ENCODE measurements at regions not wholly inside any gene's neighbourhood (a gene's known extent, or its start where the extent isn't known, plus 50 kb on each side); places are given as distances from the start of the nearest gene placed in this dataset.

DNA sequence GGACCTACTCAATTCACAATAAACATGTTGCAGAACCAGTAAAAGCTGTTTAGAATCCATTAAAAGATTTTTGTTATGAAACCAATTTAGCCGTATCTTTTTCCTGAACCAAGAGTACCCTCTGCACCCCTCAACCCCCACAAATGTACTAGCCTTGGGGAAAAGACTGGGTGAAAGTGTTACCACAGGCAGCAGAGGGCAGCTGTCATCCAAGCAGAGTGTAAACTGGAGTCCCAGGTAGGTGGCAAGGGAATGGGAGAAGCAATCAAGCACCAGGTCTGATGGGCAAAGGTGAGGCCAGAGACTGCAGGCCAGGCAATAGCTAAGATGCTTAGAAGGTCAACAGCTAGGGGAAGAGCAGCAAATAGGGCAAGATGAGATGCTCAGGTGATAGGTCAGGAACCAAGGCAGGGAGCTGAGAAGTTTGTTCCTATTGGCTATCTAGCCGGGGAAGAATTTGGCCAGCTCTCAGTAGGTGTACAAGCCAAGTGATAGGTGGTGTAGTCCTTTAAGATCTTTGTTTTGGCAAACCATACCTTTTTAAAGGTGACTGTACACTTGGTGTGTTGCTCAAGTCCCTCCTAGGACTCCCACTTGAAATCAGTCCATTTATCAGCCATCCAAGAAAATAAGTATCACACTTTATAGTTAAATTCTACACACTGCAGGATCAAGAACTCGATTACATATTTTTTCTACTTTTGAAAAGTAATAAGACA lies 77.8 kb upstream of the CCDC112 start:
- DNase-seq, result no peak

DNA sequence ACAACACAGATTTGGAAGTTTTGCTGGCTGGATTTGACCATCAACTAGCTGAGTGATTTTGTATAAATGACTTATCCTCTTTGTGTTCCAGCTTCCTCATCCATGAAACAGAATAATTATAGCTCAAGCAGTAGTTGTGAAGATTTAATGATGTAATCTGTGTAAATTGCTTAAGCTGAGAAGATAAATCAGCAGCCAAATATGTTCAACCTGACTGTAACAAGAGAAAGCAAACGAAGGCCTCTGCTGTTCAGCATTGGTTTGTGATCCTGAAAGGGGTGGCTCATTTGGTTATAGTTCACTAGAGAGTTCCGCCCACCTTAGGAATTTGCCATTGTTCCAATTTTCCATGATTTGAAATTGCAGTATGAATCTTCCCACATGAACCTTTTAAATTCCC lies 75.7 kb upstream of the CCDC112 start:
- no peak for DNase-seq

DNA sequence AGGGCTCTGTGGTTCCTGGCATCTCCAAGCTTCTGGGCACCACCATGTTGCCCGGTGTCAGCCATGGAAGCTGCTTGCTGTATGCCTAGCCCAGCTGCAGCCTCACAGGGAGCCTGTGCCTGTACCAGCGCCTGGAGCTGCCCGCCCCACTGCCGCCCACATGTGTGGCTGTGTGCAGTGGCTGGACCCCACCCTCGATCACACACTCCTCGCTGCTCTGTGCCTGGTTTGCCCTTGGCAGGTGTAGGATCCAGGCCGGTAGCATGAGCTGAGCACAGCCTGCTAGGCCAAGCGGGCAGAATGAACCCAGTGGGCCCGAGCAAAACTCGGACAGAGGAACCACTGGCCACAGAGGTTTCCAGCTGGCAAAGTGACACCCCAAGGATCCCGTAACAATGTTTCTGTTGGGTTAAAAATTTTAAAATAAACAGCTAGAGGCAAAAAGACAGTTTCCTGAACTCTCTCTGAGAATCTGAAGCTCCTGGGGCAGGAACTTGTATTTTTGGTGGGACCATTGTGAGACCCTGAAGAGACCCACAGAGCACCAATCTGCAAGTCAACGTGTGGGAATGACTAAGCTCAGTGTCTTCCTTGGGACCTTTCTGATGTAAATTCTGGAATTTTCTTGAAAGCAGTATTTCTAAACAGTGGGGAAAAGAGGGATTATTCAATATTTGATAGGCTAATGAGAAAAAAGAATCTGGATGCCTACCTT lies 73.1 kb upstream of the CCDC112 start:
- DNase-seq, result no peak

DNA sequence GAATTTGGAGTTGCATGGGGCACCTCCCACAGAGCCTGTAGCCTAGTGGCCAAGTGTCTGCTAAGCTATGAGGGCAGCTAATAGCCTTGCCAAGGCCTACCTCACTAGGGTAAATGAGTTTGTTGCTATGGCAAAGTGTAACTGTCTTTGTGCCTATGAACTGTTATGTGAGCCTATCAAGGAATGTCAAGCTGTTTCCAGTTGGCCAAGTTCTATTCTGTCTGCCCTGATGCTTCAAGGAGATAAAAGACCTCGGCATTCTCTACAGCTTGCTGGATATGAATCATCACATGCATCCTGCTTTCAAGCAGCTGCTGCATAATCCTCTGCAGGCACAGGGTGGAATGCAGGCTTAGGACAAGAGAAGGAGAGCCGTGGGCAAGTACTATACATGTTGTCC lies 69.8 kb upstream of the CCDC112 start:
- DNase-seq, result peak; percentile 12

DNA sequence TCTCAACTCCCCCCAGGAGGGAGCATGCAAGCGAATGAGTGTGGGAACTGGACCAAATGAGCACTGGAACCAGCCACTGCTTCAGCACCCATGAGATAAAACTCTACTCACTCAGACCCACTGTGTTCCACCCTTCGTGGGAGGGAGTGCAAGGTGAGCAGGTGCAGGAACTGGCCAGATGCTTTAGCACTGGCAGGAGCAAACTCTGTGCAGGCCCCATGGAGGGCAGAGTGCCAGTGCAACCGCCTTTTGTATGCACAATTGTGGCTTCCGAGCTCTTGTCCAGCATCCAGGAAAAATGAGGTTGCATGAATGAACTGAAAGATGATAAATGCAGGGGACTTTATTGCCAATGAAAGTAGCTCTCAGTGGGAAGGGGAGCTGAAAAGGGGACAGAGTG lies 67.4 kb upstream of the CCDC112 start:
- DNase-seq, result no peak

DNA sequence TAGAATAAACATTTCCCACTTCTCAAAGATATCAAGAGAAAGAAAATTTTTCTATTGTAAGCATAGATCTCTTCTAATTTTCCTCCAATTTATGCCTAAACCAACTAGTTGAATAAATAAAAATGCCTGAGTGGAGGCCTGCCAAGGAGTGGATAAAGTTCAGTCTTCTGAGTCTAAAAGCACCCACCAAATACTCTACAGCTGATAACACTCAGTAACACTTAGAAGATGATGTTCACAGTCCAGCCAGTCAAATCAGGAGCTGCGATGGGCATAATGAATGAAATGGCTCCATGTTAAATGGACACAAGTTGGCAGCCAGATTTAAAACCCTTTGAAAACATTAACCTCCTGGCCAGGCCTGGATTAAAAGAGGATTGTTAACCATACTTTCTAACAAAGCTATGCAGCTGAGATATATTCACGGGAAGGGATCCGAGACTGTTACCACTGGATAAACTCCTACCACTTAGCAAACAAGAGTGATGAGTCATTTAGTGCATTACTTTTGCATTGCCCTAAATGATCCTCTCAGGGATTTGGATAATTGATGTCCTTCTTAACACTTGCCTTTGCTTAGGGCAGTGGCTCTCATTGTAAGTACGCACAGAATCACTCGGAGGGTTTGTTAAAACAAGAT lies 63.7 kb upstream of the CCDC112 start:
- DNase-seq, result no peak

DNA sequence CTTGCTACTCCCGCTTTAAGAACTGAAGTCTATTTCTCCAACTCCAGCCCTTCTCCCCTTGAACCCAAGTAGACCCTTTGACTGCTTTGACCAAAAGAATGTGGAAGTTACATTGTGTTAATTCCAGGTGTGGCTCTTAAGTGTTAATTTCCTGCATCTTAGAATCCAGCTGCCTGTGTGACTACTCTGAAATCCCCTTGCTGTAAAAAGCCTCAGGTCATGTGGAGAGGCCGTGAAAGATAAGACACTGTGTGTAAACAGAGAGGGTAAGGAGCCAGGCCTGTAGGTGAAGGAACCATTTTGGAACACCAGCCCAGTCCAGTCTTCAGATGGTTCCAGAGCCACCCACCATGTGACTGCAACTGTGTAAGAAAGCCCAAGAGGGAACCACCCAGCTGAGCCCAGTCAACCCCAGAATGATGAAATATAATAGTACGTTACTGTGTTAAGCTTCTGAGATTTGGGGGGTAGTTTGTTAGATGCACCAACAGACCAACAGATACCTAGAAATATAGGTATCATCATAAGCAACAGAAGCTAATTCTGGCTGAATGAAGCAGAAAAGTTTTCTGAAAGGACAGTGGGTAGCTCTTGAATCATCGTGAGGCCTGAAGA lies 59.4 kb upstream of the CCDC112 start:
- no peak for DNase-seq

DNA sequence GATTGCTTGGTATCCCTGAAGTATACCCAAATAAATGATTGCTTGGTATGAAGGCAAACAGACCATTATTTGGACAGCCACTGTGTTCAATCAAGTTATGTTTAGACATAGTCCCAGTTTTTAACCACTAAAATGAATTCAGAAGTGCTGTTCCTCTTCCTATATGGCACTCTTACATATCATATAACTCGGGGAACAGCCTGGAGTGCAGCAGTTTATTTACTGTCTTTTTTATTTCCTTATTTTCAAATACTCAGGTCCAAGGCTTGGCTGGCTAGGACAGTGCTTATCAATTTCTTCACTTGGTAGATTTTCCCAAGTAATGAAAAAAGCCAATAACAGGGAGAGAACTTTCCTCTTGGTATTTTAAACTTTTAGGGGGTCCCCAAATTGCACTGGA lies 58.6 kb upstream of the CCDC112 start:
- no peak for DNase-seq

DNA sequence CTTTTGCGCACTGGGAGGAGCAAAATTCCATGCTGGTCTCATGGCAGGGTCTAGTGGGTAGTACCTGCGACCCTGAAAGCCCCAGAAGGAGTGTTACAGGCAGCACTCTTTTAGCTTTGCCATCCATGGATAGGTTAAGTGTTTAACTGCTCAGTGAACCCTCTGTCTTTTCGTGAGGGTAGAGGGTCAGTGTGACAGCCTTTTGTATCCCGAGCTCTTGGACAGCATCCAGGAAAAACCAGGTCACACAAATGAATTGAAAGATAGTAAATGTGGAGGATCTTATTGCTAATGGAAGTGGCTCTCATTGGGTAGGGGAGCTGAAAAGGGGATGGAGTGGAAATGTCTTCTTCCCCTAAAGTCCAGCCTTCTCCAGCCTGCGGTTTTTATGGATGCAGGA lies 57.8 kb upstream of the CCDC112 start:
- DNase-seq, result no peak

DNA sequence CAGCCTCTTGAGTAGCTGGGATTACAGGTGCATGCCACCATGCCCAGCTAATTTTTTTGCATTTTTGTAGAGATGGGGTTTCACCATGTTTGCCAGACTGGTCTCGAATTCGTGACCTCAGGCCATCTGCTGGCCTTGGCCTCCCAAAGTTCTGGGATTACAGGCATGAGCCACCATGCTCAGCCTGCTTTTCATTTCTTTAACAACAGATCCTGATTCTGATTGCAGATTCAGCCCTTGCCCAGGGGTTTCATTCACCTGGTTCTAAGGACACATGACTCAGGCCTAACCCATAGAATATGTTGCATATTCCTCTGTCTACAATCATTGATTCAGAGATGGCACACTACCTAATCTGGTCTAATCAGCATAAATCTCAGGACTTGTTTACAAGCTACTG lies 56.1 kb upstream of the CCDC112 start:
- no peak for DNase-seq

DNA sequence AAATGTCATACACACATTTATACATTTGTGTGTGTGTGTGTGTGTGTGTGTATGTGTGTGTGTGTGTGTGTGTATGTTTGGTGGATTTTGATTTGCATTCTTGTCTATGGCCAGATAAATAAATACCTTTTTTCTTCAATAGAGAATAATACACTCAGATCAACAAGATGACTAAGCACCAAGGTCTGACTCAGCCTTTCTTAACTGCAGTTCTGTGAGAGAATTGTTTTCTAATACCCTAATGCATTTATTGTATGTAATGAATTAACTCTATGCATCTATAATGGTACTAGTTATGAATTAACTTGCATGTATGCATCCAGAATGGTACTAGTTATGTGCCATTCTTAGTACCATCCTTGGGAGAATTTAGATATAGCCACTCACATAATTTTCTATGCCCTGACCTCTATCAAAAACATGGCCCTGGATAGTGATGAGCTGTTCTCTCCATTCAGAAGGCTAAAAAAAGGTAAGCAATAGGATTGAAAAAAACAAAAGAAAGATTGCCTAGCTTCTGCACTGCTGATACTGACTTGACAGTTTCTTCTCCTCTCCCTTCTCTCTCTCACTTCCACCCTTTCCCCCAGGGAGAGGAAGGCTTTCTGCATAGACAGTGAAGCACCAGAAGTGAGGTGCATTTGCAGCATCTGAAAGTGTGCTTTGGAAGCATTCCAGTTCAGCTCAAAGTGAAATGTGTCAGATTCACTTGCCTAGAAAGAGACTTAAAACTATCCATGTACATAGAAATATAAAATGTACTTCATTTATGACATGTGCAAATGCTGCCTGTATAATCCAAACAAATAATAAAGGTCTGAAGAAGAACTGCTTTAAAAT lies 55.1 kb upstream of the CCDC112 start:
- DNase-seq, result no peak

DNA sequence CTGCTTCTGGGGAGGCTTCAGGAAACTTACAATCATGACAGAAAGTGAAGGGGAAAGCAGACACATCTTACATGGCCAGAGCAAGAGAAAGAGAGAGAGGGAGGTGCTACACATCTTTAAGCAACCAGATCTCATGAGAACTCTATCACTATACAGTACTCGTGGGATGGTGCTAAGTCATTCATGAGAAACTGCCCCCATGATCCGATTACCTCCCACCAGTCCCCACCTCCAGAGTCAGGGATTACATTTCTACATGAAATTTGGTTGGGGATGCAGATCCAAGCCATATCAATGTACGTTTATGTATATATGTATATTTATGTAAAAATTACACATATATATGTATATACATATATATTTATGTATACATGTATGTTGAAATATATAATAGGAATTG lies 54.4 kb upstream of the CCDC112 start:
- no peak for DNase-seq

DNA sequence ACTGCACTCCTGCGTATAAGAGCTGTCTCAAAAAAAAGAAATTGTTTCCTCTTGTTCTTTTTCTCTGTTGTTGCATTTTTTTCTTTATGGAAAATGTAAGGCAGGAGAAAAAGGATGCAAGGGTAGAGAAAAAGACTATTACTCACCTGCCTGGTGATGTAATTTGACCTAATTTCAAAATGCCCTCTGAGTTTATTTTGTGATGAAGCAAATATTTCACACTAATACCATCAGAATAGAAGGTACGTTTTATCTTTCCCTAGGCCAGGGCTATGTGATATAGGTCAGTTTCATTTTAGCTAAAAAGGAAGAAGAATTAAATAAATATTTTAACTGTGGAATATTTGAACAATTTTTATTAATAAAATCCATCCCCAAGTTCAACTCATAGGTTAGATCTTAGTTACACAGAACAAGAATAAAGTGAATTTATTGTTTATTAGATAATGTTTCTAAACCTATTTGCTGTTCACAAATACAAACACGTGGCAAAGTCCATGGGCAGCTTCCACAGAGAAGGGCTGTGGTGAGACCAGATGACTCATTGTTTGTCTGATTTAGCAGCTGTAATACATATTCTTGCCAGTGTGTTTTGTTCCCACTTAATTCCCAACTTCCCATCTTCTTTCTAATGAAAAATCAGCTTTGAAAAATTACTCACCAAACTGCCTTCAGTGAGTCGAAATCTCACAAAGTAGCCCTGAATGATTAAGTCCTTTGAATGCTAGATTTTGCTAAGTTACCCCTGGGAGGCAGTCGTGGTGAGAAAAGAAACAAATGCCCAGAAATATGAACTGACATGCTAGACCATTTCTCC lies 52.8 kb upstream of the CCDC112 start:
- DNase-seq, result no peak

DNA sequence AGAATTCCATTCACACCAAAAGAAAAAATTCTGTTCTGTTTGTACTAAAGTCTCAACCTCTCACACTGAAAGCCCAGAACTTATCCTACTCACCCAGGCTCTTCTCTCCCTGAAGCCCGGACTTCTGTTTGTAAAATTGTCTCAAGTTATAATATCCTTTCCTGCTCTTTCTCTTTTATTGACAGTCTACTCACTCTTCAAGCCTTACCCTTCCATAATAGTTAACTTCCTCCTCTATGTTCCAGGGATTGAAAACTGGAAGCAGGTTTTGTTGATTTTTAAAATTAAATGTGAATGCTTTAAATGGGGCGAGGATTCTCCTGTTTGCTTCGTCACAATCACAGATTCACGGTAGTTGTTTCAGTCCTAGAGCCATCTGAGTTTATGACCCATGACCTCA lies 51.7 kb upstream of the CCDC112 start:
- no peak for DNase-seq
